HG03442 (cell line): ENCODE measurements at regions not wholly inside any gene's neighbourhood (a gene's known extent, or its start where the extent isn't known, plus 50 kb on each side); places are given as distances from the start of the nearest gene placed in this dataset.

Experiments used
- ATAC-seq: cut with Tn5 transposase; IDR thresholded peaks from one replicate; pipeline ENCODE4 v1.9.1; 2021; ENCODE audit warnings: mild to moderate bottlenecking, moderate library complexity; ENCODE audit not compliant: unreplicated experiment

DNA sequence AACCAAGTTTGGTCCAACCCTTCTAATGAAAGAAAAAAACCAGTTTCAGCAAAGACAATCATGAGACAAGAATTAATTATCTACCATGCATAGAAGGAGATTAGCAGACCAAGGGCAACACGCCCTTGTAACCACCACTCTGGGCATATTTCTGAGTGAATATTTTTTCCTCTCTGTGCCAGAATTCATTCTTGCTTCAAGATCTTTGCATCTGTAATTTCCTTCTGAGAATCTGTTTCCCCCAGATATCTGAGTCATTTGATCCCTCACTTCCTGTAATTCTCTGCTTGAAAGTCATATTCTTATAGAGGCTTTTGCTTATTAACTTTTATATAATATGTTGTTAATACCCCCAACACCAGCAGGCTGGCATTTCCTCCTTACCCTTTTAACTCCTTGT, 243.7 kb downstream of the SLC16A7 start:
- ATAC-seq = no peak

DNA sequence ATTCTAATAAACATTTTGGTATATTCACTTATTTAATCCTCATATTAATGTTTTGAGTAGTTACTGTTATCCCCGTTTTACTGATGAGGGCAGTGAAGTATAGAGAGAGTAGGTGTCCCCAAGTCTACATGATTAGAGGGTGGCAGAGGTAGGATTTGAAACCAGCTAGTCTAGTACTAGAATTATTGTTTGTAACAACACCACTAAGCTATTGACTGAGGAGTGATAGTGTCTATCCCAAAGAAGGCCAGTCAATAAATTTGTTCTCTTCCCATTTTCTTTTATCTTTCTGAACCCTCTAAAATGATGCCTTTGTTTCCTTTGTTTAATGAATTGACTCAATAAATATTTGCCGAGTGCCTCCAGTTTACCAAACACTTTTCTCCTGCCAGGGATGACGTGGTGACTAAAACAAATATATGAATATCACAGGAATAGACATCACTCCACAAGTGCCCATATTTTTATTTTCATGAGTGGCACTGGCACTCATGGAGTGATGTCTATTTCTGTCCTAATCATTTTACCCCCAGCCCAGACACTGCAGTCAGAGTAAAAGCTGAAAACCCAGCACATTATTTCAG, 247.5 kb downstream of the SLC16A7 start:
- no peak for ATAC-seq

DNA sequence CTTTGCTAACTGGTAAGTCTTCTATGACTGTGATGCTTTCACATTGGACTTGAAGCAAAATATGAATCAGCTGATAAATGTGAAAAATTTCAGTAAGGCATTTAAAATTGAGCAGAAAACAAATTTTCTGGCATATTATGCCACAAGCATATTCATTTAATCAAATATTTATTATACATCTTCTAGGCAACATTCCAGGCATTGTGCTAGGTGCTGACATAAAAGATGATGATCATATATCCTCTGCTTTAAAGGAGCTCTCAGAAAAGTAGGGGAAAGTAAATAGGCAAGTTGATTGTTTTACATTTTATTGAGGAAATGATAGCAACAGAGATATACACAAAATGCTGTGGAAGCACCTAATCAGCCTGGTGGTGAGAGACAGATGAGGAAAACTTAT, 248.9 kb downstream of the SLC16A7 start:
- ATAC-seq = no peak

DNA sequence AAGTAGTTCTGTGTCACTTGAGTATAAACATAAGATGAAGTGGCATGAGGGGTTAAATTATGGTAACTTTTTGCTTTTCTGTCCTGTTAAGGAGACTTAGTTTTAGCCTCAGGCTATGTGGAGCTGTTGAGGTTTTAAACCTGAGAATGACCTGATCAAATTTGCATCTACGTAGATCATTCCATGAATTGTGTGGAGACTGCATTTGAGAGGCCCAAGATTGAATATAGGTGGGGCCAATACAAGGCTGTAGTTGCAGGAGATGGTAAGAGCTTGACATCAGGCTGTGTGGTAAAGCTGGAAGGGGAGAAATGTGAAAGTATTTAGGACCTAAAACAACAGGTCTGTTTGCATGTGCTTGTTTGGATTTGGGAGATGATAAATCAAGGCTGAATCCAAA, 249.5 kb downstream of the SLC16A7 start:
- ATAC-seq = no peak

DNA sequence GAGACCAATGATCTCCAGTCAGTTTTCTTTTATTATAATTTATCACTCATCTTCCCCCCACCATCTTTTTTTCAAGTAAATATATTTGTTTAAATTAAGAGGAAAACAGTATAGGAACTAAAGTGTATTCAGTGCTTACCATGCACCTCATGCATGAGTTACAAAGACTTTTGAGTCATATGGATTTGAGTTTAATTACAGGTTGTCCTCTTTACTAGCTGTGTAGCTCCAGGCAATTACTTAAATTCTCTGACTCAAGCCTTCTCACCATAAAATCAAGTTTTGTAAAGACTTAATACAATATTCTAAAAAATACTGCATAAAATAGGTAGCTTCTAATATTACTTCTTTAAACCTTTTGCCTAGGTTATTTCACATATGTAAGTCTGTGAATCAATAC, 251.3 kb downstream of the SLC16A7 start:
- ATAC-seq = no peak

DNA sequence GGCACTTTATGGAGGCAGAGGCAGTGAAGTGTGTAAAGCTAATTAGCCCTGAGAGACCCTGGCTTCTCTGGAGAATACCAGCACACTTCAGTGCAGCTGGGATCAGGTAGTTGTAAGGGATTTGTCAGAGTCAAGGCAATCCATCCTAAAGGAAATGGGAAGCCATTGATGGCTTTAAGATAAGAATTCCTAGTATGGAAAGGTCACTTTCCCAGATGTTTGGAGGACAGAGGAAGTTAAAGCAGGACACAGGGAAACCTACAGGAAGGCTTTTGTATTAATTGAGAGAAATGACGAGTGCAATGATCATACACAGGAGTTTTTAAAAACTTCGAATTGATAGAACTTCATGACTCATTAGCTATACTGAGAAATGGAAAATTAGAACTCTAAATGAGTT, 254.4 kb downstream of the SLC16A7 start:
- no peak for ATAC-seq

DNA sequence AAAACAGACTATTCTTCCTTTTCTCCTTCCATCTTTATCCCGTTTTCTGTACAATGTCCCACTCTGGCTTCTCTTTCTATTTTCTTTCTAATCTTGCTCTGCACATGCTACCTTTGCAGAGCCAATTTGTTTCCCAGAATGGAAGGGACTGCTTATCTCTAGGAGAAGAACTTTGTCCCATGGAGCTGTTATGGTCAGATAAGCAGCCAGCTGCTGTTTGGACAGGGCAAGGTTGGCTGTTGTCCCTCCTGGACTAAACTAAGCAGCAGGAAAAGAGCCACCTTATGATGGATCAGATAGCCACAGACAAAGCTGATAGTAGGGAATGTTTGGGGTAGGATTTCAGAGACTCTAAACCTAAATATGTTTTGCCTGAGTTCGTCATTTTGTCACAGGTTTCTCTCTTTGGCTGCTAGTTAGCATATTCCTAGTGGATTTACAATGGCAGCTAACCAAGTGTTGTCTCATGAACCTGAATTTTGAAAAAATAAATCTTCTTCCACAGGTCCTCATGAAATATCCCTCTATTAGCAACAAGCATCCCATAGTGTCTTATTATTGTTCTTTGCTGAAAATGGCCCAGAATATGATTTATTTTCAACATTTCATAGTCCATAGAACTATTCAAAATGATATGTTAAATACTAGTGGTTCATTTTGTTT, 262.8 kb downstream of the SLC16A7 start:
- no peak for ATAC-seq

DNA sequence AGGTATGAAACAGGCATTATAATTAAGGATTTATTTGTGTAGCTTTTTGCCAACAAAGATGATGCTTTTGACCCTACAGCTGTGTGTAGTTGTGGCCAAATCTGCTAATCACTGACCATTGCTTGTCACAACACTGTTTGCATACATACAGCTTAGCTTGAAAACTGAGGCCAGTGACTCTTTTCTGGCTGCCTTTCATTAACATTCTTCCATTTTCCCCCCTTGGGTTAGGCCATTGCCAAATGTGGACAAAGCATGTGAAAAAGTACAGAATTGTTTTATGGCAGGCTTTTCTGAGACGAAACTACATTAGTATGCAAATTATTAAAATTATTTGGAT, 263.3 kb downstream of the SLC16A7 start:
- no peak for ATAC-seq

DNA sequence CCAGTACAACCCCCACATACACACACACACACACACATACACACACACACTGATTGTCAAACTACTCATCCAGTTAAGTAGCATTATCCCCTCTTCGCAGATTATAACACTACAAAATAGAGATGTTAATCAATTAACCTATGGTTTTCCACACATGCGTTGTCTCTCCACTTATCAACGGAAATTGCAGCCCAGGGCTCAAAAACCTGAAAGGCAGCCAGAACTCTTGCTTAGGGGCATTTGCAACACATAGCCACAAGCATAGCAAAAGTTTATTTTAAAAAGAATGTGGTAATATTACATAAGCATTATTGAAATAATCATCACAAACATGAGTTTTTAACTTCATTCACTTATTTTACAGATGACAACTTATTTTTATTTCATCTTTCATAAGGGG, 265.8 kb downstream of the SLC16A7 start:
- ATAC-seq = no peak

DNA sequence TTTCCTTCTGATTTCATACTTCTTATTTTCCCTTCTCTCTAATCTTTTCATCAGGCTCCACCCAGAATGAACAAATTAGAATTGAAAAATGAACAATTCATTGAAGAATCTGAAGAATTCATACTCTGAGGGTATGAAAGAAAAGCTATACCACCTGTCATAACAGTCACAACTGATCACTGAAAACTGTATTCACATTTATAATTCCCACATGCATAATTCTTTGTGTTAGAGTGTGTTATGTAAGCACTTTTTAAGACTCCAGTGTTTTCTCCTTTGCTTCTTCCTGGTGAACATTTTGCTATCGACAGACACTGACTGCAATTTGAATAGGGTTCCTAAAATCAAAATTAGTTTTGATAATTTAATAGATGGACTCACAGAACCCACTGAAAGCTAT, 271.2 kb downstream of the SLC16A7 start:
- no peak for ATAC-seq

DNA sequence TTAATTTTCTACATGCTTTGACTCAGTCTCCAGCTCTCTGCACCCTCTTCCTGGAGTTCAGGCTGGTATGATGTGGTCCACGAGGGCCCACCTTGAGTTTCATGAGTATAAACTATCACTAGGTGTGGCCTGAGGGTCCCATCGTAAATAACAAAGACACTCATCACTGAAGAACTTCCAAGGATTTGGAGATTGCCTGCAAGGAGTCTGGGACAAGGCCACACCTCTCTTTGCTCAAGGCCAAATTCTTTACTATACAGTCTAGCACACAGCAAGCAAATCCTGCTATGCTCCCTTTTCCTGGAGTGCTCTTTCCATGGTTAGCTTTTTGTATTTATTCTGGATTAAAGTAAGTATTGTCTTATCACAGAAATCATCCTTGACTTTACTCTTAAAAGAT, 271.9 kb downstream of the SLC16A7 start:
- ATAC-seq = no peak

DNA sequence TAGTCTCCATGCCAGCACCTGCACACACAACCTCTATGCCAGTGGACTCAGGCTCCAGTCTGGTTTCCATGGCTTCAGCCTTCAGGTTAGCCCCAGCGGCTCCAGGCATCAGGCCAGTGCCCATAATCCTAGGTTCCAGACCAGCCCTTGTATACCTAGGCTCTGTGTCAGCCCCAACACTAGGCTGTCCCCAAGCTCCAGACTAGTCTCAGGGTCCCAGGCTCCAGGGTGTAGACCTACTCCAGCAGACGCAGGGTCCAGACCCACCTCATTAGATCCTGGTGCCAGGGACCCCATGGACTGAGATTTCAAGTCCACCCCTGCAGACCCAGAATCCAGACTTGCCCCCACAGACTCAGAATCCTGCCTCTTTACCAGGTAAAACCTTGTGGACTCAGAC, 275.9 kb downstream of the SLC16A7 start:
- no peak for ATAC-seq

DNA sequence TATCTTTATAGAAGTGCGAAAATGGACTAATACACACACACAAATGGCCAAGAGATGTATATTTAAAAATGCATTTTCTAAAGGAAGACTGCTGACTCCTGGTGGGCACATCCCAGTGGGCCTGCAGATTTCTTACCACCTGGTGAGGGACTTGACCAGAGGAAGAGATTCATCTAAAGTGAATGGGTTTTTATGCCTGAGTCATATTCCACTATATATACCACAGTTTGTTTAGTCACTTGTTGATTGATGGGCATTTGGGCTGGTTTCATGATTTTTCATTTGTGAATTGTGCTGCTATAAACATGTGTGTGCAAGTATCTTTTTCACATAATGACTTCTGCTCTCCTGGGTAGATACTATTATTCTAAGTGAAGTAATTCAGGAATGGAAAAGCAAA, 277.3 kb downstream of the SLC16A7 start:
- no peak for ATAC-seq

DNA sequence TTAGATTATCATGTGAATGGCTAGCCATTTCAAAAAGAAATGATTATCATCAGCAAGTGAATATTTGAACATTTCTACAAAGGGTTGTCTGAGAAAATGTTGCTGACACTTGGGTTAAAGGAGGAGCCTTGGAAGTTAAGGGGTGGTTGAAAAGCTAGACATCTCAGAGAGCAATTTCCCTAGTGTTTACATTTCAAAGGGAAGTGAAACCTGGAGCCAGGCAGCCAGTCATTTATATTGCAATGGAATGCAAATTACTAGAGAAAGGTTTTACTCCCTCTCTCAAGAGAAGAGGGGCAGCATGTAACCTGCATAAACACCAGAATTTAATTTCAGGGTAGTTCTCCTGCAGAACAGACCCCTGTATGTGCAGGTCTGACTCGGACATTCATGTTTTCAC, 279.0 kb downstream of the SLC16A7 start:
- ATAC-seq = no peak

DNA sequence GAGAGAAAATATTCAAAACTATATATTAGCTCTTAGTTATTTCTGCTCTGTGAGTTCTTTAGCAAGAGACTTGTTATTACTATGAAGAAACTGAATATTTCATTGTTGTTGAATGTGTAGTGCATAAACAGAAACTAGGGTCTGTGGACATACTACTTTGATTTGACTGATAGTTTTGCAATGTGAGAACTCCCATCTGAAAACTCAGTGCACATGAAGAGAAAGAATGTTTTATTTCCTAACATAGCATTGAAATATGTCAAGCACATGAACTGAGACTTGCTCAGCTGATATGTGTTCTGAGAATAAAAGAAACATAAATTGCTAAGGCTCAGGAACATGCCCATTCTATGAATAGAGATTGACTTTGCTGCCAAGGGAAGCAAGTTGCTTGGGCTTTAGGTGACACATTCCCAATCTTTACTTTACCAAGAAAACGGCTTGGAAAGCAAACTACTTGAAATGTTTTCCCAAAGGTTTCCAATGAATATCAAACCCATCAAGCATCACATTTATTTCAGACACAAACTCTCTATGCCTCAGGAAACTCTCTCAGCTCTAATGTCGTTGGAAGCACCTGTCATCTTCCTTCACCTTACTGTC, 290.4 kb downstream of the SLC16A7 start:
- ATAC-seq = no peak

DNA sequence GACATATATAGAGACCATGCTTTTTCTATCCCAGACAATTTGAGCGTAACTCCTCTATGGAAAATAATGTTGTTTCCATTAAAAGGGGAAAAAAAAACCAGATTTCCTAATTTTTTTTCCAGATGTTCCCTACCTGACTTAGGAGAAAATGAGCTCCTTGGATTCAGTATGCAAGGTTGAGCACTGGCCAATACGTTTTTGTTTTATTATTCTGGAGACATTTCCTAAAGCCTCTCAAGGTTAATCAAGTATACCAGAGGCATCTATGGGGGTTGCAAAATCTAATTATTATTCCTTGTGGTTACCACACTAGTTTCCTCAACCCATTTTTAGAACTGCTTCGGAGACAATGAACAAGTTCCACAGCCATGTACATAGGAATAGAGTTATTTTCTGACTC, 291.3 kb downstream of the SLC16A7 start:
- no peak for ATAC-seq

DNA sequence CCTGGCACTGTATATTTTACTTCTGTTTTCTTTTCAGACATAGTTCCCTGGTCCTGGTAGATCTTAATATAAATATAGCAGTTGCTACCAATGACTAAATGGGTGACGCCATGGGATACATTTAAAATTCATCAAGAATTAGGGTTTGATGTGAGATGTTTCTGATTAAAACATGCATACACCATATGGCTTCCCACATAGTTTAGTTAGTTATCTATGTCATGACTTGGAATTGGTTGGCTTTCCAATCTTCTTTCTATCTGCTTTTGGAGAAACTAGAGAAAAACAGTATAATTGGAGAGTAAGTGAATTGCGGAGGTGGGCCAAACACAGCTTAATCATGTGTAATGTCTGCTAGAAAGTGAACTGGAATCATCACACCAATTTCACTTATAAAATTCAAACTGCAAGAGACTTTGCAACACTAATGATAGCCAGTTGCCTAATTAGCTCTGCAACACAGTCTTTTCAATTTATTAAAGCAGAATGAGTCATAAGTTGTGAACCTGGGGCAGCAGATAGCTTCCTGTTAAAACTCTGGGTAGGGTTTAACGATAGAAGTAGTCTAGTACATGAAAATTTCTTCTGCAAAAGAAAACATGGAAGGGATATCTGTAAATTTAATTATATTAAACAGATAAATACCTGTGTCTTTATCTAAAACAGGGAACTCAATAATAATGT, 295.2 kb downstream of the SLC16A7 start:
- ATAC-seq = no peak

DNA sequence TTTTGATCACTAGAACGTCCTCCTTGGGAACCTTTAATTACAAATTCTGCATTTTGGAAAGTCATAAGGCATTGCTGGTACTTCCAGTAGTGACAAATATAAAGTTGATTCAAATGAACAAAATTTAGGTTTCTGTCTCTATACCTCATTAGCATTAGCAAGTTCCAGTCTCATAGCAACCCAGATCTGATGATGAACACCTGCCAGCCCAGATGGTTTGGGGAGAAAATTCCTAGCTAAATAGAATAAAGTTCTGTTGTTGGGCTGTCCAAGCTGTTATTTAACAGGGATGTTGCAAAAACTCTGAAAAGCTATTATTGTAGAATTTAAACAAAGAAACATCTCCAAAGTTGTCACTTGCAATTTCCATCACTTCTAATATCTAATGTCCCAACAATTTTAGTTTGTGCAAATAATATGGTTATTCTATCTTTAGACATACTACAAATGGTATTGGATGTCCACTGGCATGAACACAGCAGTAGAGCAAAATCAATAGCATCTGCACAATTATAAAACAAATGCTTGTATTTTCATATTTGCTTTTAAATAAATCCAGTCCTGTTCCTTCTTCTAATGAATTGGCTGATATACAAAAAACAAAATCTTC, 299.4 kb downstream of the SLC16A7 start:
- no peak for ATAC-seq

DNA sequence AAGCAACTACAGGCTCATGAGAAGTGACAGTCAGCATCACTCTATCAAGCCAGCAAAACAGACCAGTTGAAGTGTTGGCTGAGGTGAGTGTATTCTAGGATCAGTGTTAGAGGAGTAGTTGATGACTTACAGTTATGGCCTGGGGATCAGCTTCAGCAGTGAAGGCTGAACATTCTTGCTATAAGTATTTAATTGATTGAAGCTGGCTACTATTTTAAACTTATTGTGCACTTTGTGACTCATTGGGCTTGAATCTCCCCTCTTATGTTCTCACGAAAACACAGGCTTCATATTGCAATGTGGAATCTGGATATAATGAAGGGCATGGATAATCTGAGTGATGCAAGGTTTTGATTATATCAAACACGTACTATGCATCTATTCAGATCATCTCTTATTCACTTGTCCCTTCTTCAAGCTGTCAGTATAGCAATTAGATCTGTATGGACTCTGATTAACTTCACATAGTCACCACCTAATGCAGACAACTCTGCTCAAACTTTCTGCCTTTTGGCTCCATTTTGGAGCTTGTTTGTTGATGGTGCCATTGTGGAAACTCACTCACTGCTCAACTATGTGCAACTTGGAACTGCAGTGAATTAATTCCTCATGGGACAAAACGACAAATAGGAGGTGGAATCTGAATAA, 309.2 kb downstream of the SLC16A7 start:
- ATAC-seq = no peak

DNA sequence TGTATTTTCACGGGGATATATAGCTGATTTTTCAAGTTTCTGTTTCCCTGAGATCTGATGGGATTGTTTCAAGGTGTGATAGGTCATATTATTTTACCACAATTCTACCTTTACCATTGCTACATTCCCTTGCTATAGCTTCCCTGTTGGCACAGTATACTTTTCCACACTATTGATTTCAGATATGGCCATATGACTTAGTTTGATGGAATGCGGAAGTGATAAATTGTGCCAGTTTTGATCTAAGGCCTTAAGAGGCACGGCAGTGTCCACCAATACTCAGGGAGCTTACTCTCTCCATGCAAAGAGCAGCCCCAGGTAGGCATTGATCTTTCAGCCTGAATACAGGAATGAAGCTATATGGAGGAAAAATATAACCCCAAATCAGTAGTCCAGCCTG, 315.7 kb downstream of the SLC16A7 start:
- ATAC-seq = no peak

DNA sequence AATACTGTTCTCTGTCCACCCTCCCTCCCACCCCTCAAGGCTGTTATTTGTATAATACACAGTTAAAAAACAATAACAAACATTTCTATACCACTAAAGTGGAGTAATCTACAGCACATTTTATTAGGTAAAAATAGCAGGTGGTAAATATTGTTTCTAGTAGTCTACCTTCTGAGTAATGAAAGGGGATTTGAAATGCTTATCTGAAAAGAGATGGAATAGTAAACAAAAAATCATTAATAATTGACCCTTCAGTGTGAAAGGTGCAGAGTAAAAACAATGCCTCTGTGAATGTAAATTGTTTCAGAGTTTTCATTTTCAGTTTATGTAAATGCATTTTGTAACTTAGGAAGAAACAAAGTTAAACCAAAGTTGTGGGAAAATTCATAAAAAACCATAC, 321.2 kb downstream of the SLC16A7 start:
- no peak for ATAC-seq
